SK-N-SH (cell line): ENCODE measurements at regions not wholly inside any gene's neighbourhood (a gene's known extent, or its start where the extent isn't known, plus 50 kb on each side); places are given as distances from the start of the nearest gene placed in this dataset.

Experiments used
- EP300 ChIP-seq, 2 experiments: IDR thresholded peaks; 2 replicates each; pipeline versions ENCODE4 v1.4.0 to v1.6.1; 2012; ENCODE audit warnings: borderline replicate concordance in 1 of 2, low read depth in 1 of 2, low read length in 1 of 2
- FOXM1 ChIP-seq: IDR thresholded peaks from 2 replicates; pipeline ENCODE4 v1.4.0; 2012; ENCODE audit warnings: low read depth, mild to moderate bottlenecking
- NRF1 ChIP-seq: IDR thresholded peaks from 2 replicates; pipeline ENCODE4 v1.6.1; 2012; ENCODE audit warnings: low read depth, mild to moderate bottlenecking, low read length
- POLR2AphosphoS5 ChIP-seq: IDR thresholded peaks from 2 replicates; pipeline ENCODE4 v1.6.1; 2012; ENCODE audit warnings: low read depth, low read length
- RAD21 ChIP-seq: IDR thresholded peaks from 2 replicates; pipeline ENCODE4 v1.6.1; 2012; ENCODE audit warnings: mild to moderate bottlenecking, low read length
- RXRA ChIP-seq: IDR thresholded peaks from 2 replicates; pipeline ENCODE4 v1.4.0; 2012; ENCODE audit warnings: low read depth, mild to moderate bottlenecking, borderline replicate concordance
- TEAD4 ChIP-seq: IDR thresholded peaks from 2 replicates; pipeline ENCODE4 v1.4.0; 2012; ENCODE audit warnings: mild to moderate bottlenecking, borderline replicate concordance; ENCODE audit not compliant: insufficient read depth
- YY1 ChIP-seq: IDR thresholded peaks from 2 replicates; pipeline ENCODE4 v1.4.0; 2012; ENCODE audit warnings: low read depth, mild to moderate bottlenecking
- TF ChIP-seq, protein P1 (sequence below): fragments of 200-600 bp; sonication (generic); IDR thresholded peaks from 2 replicates; pipeline ENCODE4 v1.6.1; 2017; ENCODE audit warnings: antibody characterized with exemption, mild to moderate bottlenecking, moderate library complexity

DNA sequence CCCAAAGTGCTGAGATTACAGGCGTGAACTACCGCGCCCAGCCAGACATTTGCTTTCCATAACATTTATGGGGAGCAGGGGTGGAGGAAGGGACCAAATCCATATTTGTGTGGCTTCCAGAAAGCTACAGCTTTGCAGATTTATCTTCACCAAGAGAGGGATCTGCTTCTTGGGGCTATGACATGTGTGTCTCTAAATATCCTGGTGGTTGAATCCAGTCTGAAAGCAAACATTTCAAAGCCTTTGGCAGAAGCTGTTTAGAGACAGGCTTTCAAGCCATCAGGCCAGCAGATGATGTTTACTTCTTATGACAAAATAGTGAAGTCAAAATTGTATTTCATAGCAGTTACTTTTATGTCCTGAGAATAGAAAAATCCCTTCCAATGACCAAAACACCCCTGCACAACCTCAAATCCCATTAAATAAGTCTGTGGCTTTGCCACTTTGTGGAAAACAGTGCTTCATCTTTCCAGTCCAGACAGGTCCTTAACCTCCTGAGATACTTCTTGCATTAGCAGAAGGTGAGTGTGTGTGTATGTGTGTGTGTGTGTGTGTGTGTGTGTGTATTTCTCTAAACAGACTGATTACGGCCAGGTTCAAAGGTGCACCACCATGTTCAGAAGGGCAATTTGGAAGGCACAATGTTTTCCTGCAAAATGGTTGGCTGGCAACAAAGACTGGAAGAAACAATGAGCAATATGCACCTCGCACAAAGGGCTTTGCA is 191.4 kb upstream of the LRIG1 start:
- TF ChIP-seq EP300 (IDR thresholded peaks at IDR 0.05; ENCODE audit: borderline replicate concordance in 1 of 2, low read depth in 1 of 2, low read length in 1 of 2) (no peak), FOXM1 (no peak), TEAD4 (no peak), RXRA (no peak), NRF1 (no peak), POLR2AphosphoS5 (no peak), YY1 (no peak), RAD21 (no peak)
- TF ChIP-seq, protein P1, sequence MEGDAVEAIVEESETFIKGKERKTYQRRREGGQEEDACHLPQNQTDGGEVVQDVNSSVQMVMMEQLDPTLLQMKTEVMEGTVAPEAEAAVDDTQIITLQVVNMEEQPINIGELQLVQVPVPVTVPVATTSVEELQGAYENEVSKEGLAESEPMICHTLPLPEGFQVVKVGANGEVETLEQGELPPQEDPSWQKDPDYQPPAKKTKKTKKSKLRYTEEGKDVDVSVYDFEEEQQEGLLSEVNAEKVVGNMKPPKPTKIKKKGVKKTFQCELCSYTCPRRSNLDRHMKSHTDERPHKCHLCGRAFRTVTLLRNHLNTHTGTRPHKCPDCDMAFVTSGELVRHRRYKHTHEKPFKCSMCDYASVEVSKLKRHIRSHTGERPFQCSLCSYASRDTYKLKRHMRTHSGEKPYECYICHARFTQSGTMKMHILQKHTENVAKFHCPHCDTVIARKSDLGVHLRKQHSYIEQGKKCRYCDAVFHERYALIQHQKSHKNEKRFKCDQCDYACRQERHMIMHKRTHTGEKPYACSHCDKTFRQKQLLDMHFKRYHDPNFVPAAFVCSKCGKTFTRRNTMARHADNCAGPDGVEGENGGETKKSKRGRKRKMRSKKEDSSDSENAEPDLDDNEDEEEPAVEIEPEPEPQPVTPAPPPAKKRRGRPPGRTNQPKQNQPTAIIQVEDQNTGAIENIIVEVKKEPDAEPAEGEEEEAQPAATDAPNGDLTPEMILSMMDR, result no peak
